ENCODE measurements at regions not wholly inside any gene's neighbourhood (a gene's known extent, or its start where the extent isn't known, plus 50 kb on each side); places are given as distances from the start of the nearest gene placed in this dataset.

- H3K4me1 ChIP-seq (ENCODE audit: control insufficient read depth in 2 of 3, insufficient read depth in 2 of 3, low read depth in 1 of 3, low read length in 3 of 3), result no peaks in the 10 kb centered on the region
- FAIRE-seq, result no peak
- intact Hi-C loops (cut with DNase I), result no loop called here
- no peaks in the 10 kb centered on the region for H3K36me3 ChIP-seq (ENCODE audit: control insufficient read depth in 2 of 3, insufficient read depth in 3 of 3, low read length in 3 of 3)
- no peak overlapping the region for H3K4me3 ChIP-seq (ENCODE audit: low read length in 3 of 3)
- H3K27me3 ChIP-seq (ENCODE audit: control insufficient read depth, insufficient read depth, low read length), result no peaks in the 10 kb centered on the region
- H3K27ac ChIP-seq (ENCODE audit: low read depth in 2 of 2, low read length in 2 of 2), result no peak overlapping the region
- no peak for DNase-seq
- no peak for TF ChIP-seq CTCF (IDR thresholded peaks at IDR 0.05; ENCODE audit: borderline replicate concordance, extremely low read depth, insufficient read depth)
- H3K9ac ChIP-seq (ENCODE audit: low read length in 3 of 3), result no peak overlapping the region
- no peaks in the 10 kb centered on the region for H3K9me3 ChIP-seq (ENCODE audit: control insufficient read depth in 2 of 3, insufficient read depth in 1 of 3, low read length in 3 of 3)
These were observed 96.7 kb upstream of the QRFPR start for GRCh38 chr4:121477480-121477879.

- no peaks in the 10 kb centered on the region for H3K9me3 ChIP-seq (ENCODE audit: control insufficient read depth in 2 of 3, insufficient read depth in 1 of 3, low read length in 3 of 3)
- H3K27ac ChIP-seq (ENCODE audit: low read depth in 2 of 2, low read length in 2 of 2), result no peak overlapping the region
- DNase-seq, result no peak
- intact Hi-C loops (cut with DNase I), result no loop called here
- no peak for FAIRE-seq
- H3K4me1 ChIP-seq (ENCODE audit: control insufficient read depth in 2 of 3, insufficient read depth in 2 of 3, low read depth in 1 of 3, low read length in 3 of 3), result no peaks in the 10 kb centered on the region
- no peaks in the 10 kb centered on the region for H3K36me3 ChIP-seq (ENCODE audit: control insufficient read depth in 2 of 3, insufficient read depth in 3 of 3, low read length in 3 of 3)
- no peaks in the 10 kb centered on the region for H3K27me3 ChIP-seq (ENCODE audit: control insufficient read depth, insufficient read depth, low read length)
- TF ChIP-seq CTCF (IDR thresholded peaks at IDR 0.05; ENCODE audit: borderline replicate concordance, extremely low read depth, insufficient read depth), result no peak
- H3K4me3 ChIP-seq (ENCODE audit: low read length in 3 of 3), result no peak overlapping the region
- no peak overlapping the region for H3K9ac ChIP-seq (ENCODE audit: low read length in 3 of 3)
These were observed 96.3 kb upstream of the QRFPR start for GRCh38 chr4:121477079-121477478.

- H3K27me3 ChIP-seq (ENCODE audit: control insufficient read depth, insufficient read depth, low read length), result no peaks in the 10 kb centered on the region
- no peaks in the 10 kb centered on the region for H3K9me3 ChIP-seq (ENCODE audit: control insufficient read depth in 2 of 3, insufficient read depth in 1 of 3, low read length in 3 of 3)
- FAIRE-seq (no peak), DNase-seq (no peak)
- H3K36me3 ChIP-seq (ENCODE audit: control insufficient read depth in 2 of 3, insufficient read depth in 3 of 3, low read length in 3 of 3), result no peaks in the 10 kb centered on the region
- H3K9ac ChIP-seq (ENCODE audit: low read length in 3 of 3), result no peak overlapping the region
- no peaks in the 10 kb centered on the region for H3K4me1 ChIP-seq (ENCODE audit: control insufficient read depth in 2 of 3, insufficient read depth in 2 of 3, low read depth in 1 of 3, low read length in 3 of 3)
- no peak overlapping the region for H3K27ac ChIP-seq (ENCODE audit: low read depth in 2 of 2, low read length in 2 of 2)
- TF ChIP-seq CTCF (IDR thresholded peaks at IDR 0.05; ENCODE audit: borderline replicate concordance, extremely low read depth, insufficient read depth), result no peak
- H3K4me3 ChIP-seq (ENCODE audit: low read length in 3 of 3), result no peak overlapping the region
- intact Hi-C loops (cut with DNase I), result no loop called here
These were observed 92.3 kb upstream of the QRFPR start for GRCh38 chr4:121472937-121473721.

Data from kidney (tissue), 13 donors.